ENCODE measurements at regions not wholly inside any gene's neighbourhood (a gene's known extent, or its start where the extent isn't known, plus 50 kb on each side); places are given as distances from the start of the nearest gene placed in this dataset.

GRCh38 chr22:47976219-47976618, 1213.8 kb downstream of the TBC1D22A start:
- Histone ChIP-seq H3K4me3 (ENCODE audit: low read depth in 1 of 2, low read length in 2 of 2) (no peak overlapping the region), H3K9me3 (ENCODE audit: low read length) (no peaks in the 10 kb centered on the region), H3K4me1 (ENCODE audit: insufficient read depth, low read length) (no peaks in the 10 kb centered on the region), H3K9ac (ENCODE audit: low read length) (no peak overlapping the region), H3K36me3 (ENCODE audit: insufficient read depth, low read length) (no peaks in the 10 kb centered on the region), H3K27me3 (ENCODE audit: control insufficient read depth in 1 of 2, insufficient read depth in 2 of 2, low read length in 2 of 2) (no peaks in the 10 kb centered on the region), H3K27ac (ENCODE audit: low read depth, low read length) (no peak overlapping the region)

DNA sequence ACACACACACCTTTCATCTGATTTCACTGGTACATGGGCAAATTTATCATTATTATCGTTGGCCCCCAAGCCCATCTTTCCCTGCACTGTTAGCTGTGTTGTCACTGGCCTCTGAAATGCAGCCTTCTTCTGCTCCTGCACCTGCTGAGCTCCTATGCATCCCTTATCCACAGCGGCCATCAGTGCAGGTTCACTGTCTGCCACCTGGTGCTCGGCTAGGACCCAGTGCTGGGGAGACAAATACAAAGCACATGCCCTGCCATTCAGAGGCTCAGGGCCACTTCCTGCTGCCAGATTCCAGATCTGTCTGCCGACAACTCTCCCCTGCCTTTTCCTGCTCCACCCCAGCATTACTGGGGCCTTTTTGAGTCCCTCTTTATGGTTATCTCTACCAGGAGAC, 1205.4 kb downstream of the TBC1D22A start:
- no peak overlapping the region for H3K27ac ChIP-seq (ENCODE audit: low read depth, low read length)
- H3K4me1 ChIP-seq (ENCODE audit: insufficient read depth, low read length) = no peaks in the 10 kb centered on the region
- H3K4me3 ChIP-seq (ENCODE audit: low read depth in 1 of 2, low read length in 2 of 2) = no peak overlapping the region
- H3K27me3 ChIP-seq (ENCODE audit: control insufficient read depth in 1 of 2, insufficient read depth in 2 of 2, low read length in 2 of 2) = no peaks in the 10 kb centered on the region
- no peaks in the 10 kb centered on the region for H3K9me3 ChIP-seq (ENCODE audit: low read length)
- no peak overlapping the region for H3K9ac ChIP-seq (ENCODE audit: low read length)
- H3K36me3 ChIP-seq (ENCODE audit: insufficient read depth, low read length) = no peaks in the 10 kb centered on the region

- Histone ChIP-seq H3K4me3 (ENCODE audit: low read depth in 1 of 2, low read length in 2 of 2) (no peak overlapping the region), H3K4me1 (ENCODE audit: insufficient read depth, low read length) (no peaks in the 10 kb centered on the region), H3K27me3 (ENCODE audit: control insufficient read depth in 1 of 2, insufficient read depth in 2 of 2, low read length in 2 of 2) (no peaks in the 10 kb centered on the region), H3K36me3 (ENCODE audit: insufficient read depth, low read length) (no peaks in the 10 kb centered on the region), H3K27ac (ENCODE audit: low read depth, low read length) (no peak overlapping the region), H3K9me3 (ENCODE audit: low read length) (no peaks in the 10 kb centered on the region), H3K9ac (ENCODE audit: low read length) (no peak overlapping the region)
Measured at GRCh38 chr22:47966316-47966715, 1203.9 kb downstream of the TBC1D22A start.

GRCh38 chr22:47965896-47966295, 1203.4 kb downstream of the TBC1D22A start:
- Histone ChIP-seq H3K27ac (ENCODE audit: low read depth, low read length) (no peak overlapping the region), H3K36me3 (ENCODE audit: insufficient read depth, low read length) (no peaks in the 10 kb centered on the region), H3K9ac (ENCODE audit: low read length) (no peak overlapping the region), H3K9me3 (ENCODE audit: low read length) (no peaks in the 10 kb centered on the region), H3K27me3 (ENCODE audit: control insufficient read depth in 1 of 2, insufficient read depth in 2 of 2, low read length in 2 of 2) (no peaks in the 10 kb centered on the region), H3K4me1 (ENCODE audit: insufficient read depth, low read length) (no peaks in the 10 kb centered on the region), H3K4me3 (ENCODE audit: low read depth in 1 of 2, low read length in 2 of 2) (no peak overlapping the region)

DNA sequence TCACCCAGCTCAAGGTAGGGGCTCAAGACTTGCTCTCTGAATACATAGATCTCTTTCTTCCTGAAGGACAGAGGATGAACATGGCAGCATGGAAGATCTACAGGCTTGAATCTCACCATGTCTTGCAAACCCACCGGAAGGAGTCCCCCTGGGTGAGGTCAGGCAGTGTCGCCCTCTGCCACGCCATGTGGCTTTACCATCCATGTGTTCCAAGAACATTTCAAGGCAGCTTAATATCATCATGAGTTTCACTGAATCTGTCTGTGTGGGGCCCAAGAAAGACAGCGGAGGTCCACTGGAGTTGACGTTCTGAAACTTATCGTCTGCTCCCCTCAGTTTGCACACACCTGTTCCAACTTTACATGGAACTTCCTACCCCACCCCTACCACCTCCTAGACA, 1202.6 kb downstream of the TBC1D22A start:
- H3K27ac ChIP-seq (ENCODE audit: low read depth, low read length) = no peak overlapping the region
- no peak overlapping the region for H3K4me3 ChIP-seq (ENCODE audit: low read depth in 1 of 2, low read length in 2 of 2)
- no peaks in the 10 kb centered on the region for H3K9me3 ChIP-seq (ENCODE audit: low read length)
- H3K36me3 ChIP-seq (ENCODE audit: insufficient read depth, low read length) = no peaks in the 10 kb centered on the region
- H3K27me3 ChIP-seq (ENCODE audit: control insufficient read depth in 1 of 2, insufficient read depth in 2 of 2, low read length in 2 of 2) = no peaks in the 10 kb centered on the region
- H3K4me1 ChIP-seq (ENCODE audit: insufficient read depth, low read length) = no peaks in the 10 kb centered on the region
- H3K9ac ChIP-seq (ENCODE audit: low read length) = no peak overlapping the region

GRCh38 chr22:47963660-47964059, 1201.2 kb downstream of the TBC1D22A start:
- Histone ChIP-seq H3K9me3 (ENCODE audit: low read length) (no peaks in the 10 kb centered on the region), H3K36me3 (ENCODE audit: insufficient read depth, low read length) (no peaks in the 10 kb centered on the region), H3K4me1 (ENCODE audit: insufficient read depth, low read length) (no peaks in the 10 kb centered on the region), H3K27me3 (ENCODE audit: control insufficient read depth in 1 of 2, insufficient read depth in 2 of 2, low read length in 2 of 2) (no peaks in the 10 kb centered on the region), H3K9ac (ENCODE audit: low read length) (no peak overlapping the region), H3K27ac (ENCODE audit: low read depth, low read length) (no peak overlapping the region), H3K4me3 (ENCODE audit: low read depth in 1 of 2, low read length in 2 of 2) (no peak overlapping the region)

- no peak overlapping the region for H3K27ac ChIP-seq (ENCODE audit: low read depth, low read length)
- no peaks in the 10 kb centered on the region for H3K9me3 ChIP-seq (ENCODE audit: low read length)
- H3K4me1 ChIP-seq (ENCODE audit: insufficient read depth, low read length) = no peaks in the 10 kb centered on the region
- no peak overlapping the region for H3K4me3 ChIP-seq (ENCODE audit: low read depth in 1 of 2, low read length in 2 of 2)
- H3K27me3 ChIP-seq (ENCODE audit: control insufficient read depth in 1 of 2, insufficient read depth in 2 of 2, low read length in 2 of 2) = no peaks in the 10 kb centered on the region
- no peaks in the 10 kb centered on the region for H3K36me3 ChIP-seq (ENCODE audit: insufficient read depth, low read length)
- H3K9ac ChIP-seq (ENCODE audit: low read length) = no peak overlapping the region
Measured at GRCh38 chr22:47957649-47958048, 1195.2 kb downstream of the TBC1D22A start.

GRCh38 chr22:47954107-47954506, 1191.7 kb downstream of the TBC1D22A start:
- Histone ChIP-seq H3K4me1 (ENCODE audit: insufficient read depth, low read length) (no peaks in the 10 kb centered on the region), H3K9me3 (ENCODE audit: low read length) (no peaks in the 10 kb centered on the region), H3K36me3 (ENCODE audit: insufficient read depth, low read length) (no peaks in the 10 kb centered on the region), H3K27me3 (ENCODE audit: control insufficient read depth in 1 of 2, insufficient read depth in 2 of 2, low read length in 2 of 2) (no peaks in the 10 kb centered on the region), H3K27ac (ENCODE audit: low read depth, low read length) (no peak overlapping the region), H3K4me3 (ENCODE audit: low read depth in 1 of 2, low read length in 2 of 2) (no peak overlapping the region), H3K9ac (ENCODE audit: low read length) (no peak overlapping the region)

DNA sequence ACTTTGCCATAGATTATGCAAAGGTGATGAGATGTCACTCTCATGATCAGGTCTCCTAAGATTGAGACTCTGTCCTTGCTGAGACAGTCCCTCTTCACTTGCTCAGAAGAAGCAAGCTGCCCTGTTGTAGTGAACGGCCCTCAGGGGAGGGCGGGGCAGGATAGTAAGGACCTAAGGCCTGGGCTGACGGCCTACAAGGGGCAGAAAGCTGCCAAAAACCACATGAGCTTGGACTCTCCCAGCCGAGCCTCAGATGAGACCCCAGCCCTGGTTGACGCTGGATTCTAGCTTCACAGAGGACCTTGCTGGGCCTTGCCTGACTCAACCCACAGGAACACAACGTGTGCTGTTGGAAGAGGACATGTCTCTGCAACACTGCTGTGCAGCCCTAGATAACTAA, 1182.5 kb downstream of the TBC1D22A start:
- H3K27me3 ChIP-seq (ENCODE audit: control insufficient read depth in 1 of 2, insufficient read depth in 2 of 2, low read length in 2 of 2) = no peaks in the 10 kb centered on the region
- H3K9me3 ChIP-seq (ENCODE audit: low read length) = no peaks in the 10 kb centered on the region
- H3K4me3 ChIP-seq (ENCODE audit: low read depth in 1 of 2, low read length in 2 of 2) = no peak overlapping the region
- H3K36me3 ChIP-seq (ENCODE audit: insufficient read depth, low read length) = no peaks in the 10 kb centered on the region
- no peak overlapping the region for H3K27ac ChIP-seq (ENCODE audit: low read depth, low read length)
- H3K4me1 ChIP-seq (ENCODE audit: insufficient read depth, low read length) = no peaks in the 10 kb centered on the region
- no peak overlapping the region for H3K9ac ChIP-seq (ENCODE audit: low read length)

- H3K27ac ChIP-seq (ENCODE audit: low read depth, low read length) = no peak overlapping the region
Measured at GRCh38 chr22:47943729-47944700, 1181.6 kb downstream of the TBC1D22A start.

GRCh38 chr22:47940211-47940610, 1177.8 kb downstream of the TBC1D22A start:
- Histone ChIP-seq H3K4me1 (ENCODE audit: insufficient read depth, low read length) (no peaks in the 10 kb centered on the region), H3K4me3 (ENCODE audit: low read depth in 1 of 2, low read length in 2 of 2) (no peak overlapping the region), H3K27ac (ENCODE audit: low read depth, low read length) (no peak overlapping the region), H3K9ac (ENCODE audit: low read length) (no peak overlapping the region), H3K36me3 (ENCODE audit: insufficient read depth, low read length) (no peaks in the 10 kb centered on the region), H3K9me3 (ENCODE audit: low read length) (peaks cover 3% of the 10 kb centered on the region), H3K27me3 (ENCODE audit: control insufficient read depth in 1 of 2, insufficient read depth in 2 of 2, low read length in 2 of 2) (no peaks in the 10 kb centered on the region)

More at GRCh38 chr22:47943729-47944700, 1181.6 kb downstream of the TBC1D22A start:
- Histone ChIP-seq H3K27me3 (ENCODE audit: control insufficient read depth in 1 of 2, insufficient read depth in 2 of 2, low read length in 2 of 2) (no peaks in the 10 kb centered on the region), H3K9ac (ENCODE audit: low read length) (no peak overlapping the region), H3K9me3 (ENCODE audit: low read length) (no peaks in the 10 kb centered on the region), H3K4me3 (ENCODE audit: low read depth in 1 of 2, low read length in 2 of 2) (no peak overlapping the region), H3K36me3 (ENCODE audit: insufficient read depth, low read length) (no peaks in the 10 kb centered on the region), H3K4me1 (ENCODE audit: insufficient read depth, low read length) (no peaks in the 10 kb centered on the region)

DNA sequence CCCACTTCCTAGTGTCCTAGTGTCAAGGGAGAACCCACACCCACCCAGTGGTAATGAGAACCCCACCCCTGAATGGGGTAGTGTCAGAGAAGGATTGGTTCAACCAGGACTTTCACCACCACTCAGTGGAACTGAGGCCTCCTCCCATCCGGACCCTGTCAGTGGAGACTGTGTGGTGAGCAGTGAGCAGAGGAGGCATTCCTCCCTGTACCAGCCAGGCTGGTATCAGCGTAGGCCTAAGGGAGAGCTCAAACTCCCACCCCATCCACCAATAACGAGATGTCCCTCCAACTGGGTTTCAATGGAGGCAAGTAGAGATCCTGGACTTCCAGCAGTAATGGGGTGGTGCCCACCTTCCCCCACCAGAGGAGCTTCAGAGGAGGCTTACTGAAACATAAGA, 1171.4 kb downstream of the TBC1D22A start:
- Histone ChIP-seq H3K4me3 (ENCODE audit: low read depth in 1 of 2, low read length in 2 of 2) (no peak overlapping the region), H3K27ac (ENCODE audit: low read depth, low read length) (no peak overlapping the region), H3K9ac (ENCODE audit: low read length) (no peak overlapping the region)

More for the DNA sequence above, 1171.4 kb downstream of the TBC1D22A start:
- Histone ChIP-seq H3K36me3 (ENCODE audit: insufficient read depth, low read length) (no peaks in the 10 kb centered on the region), H3K27me3 (ENCODE audit: control insufficient read depth in 1 of 2, insufficient read depth in 2 of 2, low read length in 2 of 2) (no peaks in the 10 kb centered on the region), H3K9me3 (ENCODE audit: low read length) (peaks cover 4% of the 10 kb centered on the region), H3K4me1 (ENCODE audit: insufficient read depth, low read length) (no peaks in the 10 kb centered on the region)
